ENCODE measurements at regions not wholly inside any gene's neighbourhood (a gene's known extent, or its start where the extent isn't known, plus 50 kb on each side); places are given as distances from the start of the nearest gene placed in this dataset.

DNA sequence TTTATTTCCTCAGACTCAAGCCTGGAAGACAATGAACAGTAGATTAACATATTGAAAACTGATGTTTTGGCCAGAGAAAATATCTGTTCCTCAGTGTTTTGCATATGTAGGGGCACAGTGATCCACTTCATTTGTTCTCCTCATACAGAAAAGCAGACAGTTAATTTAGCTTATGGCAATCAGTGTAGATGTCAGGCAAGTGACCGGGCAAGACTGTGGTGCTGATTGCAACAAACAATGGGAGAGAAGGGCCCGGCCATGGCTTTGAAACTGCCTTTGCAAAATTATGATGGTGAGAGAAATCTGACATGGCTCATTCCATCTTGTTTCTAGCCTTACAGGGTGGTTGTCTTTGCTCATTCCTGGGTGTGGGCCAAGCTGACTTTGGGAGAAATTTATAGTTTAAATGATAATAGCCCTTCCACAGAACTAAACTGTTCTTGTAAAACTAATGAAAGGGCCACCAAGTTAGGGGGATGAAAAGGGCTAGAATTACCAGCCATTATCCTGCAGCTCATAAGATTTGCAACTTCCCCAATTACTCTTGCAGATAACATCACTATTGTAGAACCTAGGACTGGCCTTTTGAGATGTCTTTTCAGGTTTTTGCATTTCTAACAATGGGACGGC is 220.3 kb downstream of the KTN1 start:
- DNase-seq (no peak), ATAC-seq (no peak)
- Histone ChIP-seq H3K27ac (no peak overlapping the region), H3K9me3 (no peaks in the 10 kb centered on the region), H3K36me3 (no peaks in the 10 kb centered on the region), H3K4me1 (peaks cover 0 to 18% (median 0%) of the 10 kb centered on the region in 9 donors), H3K27me3 (no peaks in the 10 kb centered on the region), H3K4me3 (no peak overlapping the region)
- 89% methylated on average over 3 of the region's 3 CpGs for WGBS, 2 donors
- intact Hi-C loops (cut with DNase I): no loop called here
- TF ChIP-seq, protein P1, sequence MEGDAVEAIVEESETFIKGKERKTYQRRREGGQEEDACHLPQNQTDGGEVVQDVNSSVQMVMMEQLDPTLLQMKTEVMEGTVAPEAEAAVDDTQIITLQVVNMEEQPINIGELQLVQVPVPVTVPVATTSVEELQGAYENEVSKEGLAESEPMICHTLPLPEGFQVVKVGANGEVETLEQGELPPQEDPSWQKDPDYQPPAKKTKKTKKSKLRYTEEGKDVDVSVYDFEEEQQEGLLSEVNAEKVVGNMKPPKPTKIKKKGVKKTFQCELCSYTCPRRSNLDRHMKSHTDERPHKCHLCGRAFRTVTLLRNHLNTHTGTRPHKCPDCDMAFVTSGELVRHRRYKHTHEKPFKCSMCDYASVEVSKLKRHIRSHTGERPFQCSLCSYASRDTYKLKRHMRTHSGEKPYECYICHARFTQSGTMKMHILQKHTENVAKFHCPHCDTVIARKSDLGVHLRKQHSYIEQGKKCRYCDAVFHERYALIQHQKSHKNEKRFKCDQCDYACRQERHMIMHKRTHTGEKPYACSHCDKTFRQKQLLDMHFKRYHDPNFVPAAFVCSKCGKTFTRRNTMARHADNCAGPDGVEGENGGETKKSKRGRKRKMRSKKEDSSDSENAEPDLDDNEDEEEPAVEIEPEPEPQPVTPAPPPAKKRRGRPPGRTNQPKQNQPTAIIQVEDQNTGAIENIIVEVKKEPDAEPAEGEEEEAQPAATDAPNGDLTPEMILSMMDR (IDR thresholded peaks at IDR 0.05): no peak

DNA sequence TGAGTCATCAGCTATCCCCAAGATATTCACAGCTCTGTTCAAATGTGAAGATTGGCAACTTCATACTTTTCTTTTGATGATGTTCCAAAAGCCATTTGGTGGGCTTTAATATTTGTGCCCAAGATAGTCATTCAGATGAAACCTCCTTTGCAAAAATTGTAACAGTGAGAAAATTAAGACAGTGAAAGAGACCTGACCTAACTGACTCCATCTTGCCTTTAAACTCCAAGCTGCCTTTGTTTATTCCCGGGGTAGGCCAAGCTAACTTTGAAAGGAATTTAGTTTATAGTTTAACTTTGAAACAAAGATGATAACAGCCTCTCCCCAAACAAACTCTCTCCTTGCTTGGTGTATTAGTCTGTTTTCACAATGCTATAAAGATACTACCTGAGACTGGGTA is 221.1 kb downstream of the KTN1 start:
- ATAC-seq: no peak
- Histone ChIP-seq H3K9me3 (no peaks in the 10 kb centered on the region), H3K27me3 (no peaks in the 10 kb centered on the region), H3K27ac (no peak overlapping the region), H3K36me3 (no peaks in the 10 kb centered on the region), H3K4me3 (no peak overlapping the region), H3K4me1 (peaks cover 0 to 19% (median 0%) of the 10 kb centered on the region in 9 donors)
- 0 to 2% methylated on average over 1 of the region's 1 CpG for WGBS, 2 donors
- DNase-seq: no peak
- intact Hi-C loops (cut with DNase I): no loop called here
- TF ChIP-seq, protein P1 (IDR thresholded peaks at IDR 0.05): no peak

DNA sequence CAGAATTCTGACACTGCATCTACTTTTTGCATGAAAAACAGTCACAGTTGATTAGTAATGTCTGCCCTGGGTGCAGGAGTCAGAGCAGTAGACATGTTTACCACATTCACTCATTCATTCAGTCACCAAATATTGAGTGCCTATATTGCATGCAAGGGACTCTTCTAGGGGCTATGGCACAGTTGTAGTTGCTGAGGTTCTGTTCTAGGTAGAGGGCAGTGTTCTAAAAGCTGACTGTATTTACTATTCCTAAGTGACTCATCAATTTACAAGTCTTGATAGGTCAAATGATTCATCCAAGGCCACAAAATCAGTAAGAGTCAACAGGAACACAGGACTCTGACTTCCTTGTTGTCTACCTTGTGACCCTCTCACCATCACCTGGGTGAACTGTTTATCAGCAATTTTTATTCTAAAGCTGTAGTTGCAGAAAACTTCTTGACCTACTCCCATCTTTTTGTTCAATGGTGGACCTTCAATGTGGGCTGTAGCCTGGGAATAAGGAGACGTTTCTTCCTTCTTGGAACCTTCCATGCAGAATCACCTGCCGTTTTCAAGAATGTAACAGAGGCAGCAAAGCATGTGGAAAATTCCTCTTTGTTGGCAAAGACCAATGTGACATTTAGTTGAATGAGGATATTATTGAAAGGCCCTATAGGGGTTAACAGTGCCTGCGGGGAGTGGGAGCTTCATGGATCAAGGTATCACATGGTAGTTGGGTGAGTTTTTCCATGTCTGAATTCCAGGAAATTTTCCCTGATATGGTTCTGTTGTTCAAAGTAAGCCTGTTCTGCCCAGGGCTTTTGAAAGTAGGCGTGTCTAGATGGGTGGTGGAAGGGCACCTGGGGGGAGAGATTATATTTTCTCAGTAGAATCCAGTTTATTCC is 223.2 kb downstream of the KTN1 start:
- Histone ChIP-seq H3K27ac (no peak overlapping the region), H3K27me3 (no peaks in the 10 kb centered on the region), H3K4me3 (no peak overlapping the region), H3K36me3 (no peaks in the 10 kb centered on the region), H3K9me3 (no peaks in the 10 kb centered on the region), H3K4me1 (peaks cover 0 to 39% (median 15%) of the 10 kb centered on the region in 9 donors)
- DNase-seq: no peak
- intact Hi-C loops (cut with DNase I): no loop called here
- 95 to 97% methylated on average over 4 of the region's 4 CpGs for WGBS, 2 donors
- ATAC-seq: no peak
- TF ChIP-seq, protein P1 (IDR thresholded peaks at IDR 0.05): no peak

DNA sequence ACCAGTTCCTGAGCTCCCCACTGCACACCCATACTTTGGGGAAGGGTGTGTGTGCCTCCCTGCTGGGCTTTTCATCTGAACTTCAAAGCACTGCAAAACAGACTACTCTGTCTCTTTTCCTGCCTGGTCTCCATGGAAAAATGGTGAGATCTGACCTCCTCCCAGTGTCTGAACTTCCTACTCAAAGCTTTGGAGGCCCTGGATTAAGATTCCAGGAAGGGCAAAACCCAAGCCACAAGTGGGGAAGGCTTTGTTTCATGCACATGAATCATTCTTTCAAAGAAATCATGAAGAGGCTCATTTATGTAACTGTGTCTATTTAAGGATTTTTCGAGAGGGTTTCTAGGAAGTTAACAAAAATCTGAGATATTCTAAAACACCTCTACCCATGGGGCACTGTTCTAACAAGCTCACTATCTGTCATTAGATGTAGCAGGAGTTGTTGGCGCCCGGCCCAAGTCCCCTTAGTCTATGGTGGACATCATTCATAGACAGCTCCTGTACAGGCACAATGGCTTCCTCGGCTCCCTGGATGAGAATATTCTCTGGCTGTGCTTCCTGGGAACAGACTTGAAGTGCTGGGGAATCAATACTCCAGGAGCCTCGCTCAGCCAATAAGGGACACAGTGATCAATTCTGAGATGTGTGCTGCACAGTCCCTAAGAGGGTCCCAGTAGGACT is 224.0 kb downstream of the KTN1 start:
- intact Hi-C loops (cut with DNase I): no loop called here
- Histone ChIP-seq H3K36me3 (no peaks in the 10 kb centered on the region), H3K27me3 (no peaks in the 10 kb centered on the region), H3K9me3 (no peaks in the 10 kb centered on the region), H3K27ac (no peak overlapping the region), H3K4me3 (no peak overlapping the region), H3K4me1 (peaks cover 0 to 39% (median 15%) of the 10 kb centered on the region in 9 donors)
- TF ChIP-seq, protein P1 (IDR thresholded peaks at IDR 0.05): no peak
- ATAC-seq (peak in 1 of 8 donors; percentile 12), DNase-seq (no peak)
- 88 to 95% methylated on average over 5 of the region's 5 CpGs for WGBS, 2 donors
